DOHH2 (cell line): ENCODE measurements at regions not wholly inside any gene's neighbourhood (a gene's known extent, or its start where the extent isn't known, plus 50 kb on each side); places are given as distances from the start of the nearest gene placed in this dataset.

ENCODE experiments used
- EZH2phosphoT487 ChIP-seq: fragments of 200-600 bp; sonication (generic); IDR thresholded peaks from 2 replicates; pipeline ENCODE4 v1.6.1; 2017; ENCODE audit warnings: borderline replicate concordance, mild to moderate bottlenecking, antibody characterized with exemption, low read length, moderate library complexity, mixed read lengths
- TF ChIP-seq, protein P1 (sequence below): fragments of 200-600 bp; sonication (generic); IDR thresholded peaks from one replicate; pipeline ENCODE4 v1.5.1; 2014; ENCODE audit warnings: antibody characterized with exemption, mild to moderate bottlenecking, low read depth, low read length; ENCODE audit not compliant: poor library complexity, severe bottlenecking

DNA sequence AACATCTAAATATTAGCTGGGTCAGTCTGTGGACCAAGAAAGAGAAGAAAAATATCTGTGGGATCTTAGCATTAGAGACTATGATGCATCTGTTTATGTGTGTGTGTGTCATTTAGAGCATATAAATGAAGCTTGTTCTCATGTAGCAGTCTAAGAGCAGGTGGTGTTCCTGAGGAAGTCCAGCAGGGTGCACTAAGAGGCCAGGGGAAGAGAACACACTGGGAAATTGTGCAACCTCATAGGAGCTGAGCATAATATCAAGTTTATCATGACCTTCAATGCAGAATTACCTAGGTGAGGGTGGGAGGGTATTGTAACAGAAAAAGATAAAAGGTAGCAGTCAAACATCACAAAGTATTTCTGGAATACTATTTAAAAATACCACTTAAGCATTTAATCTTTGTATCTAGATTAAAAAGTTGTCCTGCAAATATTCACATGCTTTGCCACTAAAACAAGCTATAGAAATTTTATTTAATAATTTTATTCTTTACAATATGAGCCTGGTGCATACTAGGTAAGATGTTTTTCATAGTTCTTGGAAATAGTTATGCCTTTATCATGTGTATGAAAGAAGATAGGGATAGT, 80.5 kb downstream of the SMPDL3A start:
- TF ChIP-seq EZH2phosphoT487: no peak
- TF ChIP-seq, protein P1, sequence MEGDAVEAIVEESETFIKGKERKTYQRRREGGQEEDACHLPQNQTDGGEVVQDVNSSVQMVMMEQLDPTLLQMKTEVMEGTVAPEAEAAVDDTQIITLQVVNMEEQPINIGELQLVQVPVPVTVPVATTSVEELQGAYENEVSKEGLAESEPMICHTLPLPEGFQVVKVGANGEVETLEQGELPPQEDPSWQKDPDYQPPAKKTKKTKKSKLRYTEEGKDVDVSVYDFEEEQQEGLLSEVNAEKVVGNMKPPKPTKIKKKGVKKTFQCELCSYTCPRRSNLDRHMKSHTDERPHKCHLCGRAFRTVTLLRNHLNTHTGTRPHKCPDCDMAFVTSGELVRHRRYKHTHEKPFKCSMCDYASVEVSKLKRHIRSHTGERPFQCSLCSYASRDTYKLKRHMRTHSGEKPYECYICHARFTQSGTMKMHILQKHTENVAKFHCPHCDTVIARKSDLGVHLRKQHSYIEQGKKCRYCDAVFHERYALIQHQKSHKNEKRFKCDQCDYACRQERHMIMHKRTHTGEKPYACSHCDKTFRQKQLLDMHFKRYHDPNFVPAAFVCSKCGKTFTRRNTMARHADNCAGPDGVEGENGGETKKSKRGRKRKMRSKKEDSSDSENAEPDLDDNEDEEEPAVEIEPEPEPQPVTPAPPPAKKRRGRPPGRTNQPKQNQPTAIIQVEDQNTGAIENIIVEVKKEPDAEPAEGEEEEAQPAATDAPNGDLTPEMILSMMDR: peak; percentile 51
